ENCODE measurements at regions not wholly inside any gene's neighbourhood (a gene's known extent, or its start where the extent isn't known, plus 50 kb on each side); places are given as distances from the start of the nearest gene placed in this dataset.

DNA sequence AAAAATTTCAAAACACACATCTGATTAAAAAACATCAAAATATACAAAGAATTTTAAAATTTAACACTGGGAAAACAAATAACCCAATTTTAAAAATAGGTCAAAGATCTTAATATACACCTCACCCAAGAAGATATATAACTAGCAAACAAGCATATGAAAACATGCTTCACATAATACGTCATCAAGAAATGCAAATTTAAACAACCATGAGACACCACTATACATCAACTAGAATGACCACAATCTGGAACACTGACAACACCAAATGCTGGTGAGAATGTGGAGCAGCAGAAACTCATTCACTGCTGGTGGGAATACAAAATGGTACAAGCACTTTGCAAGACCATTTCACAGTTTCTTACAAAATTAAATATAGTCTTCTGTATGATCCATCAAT lies 498.4 kb downstream of the IPMK start:
- Histone ChIP-seq H3K27me3 (ENCODE audit: control insufficient read depth, extremely low read depth, insufficient read depth, low read length) (no peaks in the 10 kb centered on the region), H3K4me3 (ENCODE audit: control insufficient read depth in 2 of 3, extremely low read depth in 1 of 3, insufficient read depth in 2 of 3, low read depth in 1 of 3, low read length in 3 of 3) (no peak overlapping the region), H3K9me3 (ENCODE audit: control insufficient read depth, low read depth, low read length) (no peaks in the 10 kb centered on the region), H2AFZ (ENCODE audit: control insufficient read depth, low read length) (no peak overlapping the region), H3K4me2 (ENCODE audit: control insufficient read depth, extremely low read depth, insufficient read depth, low read depth, low read length) (no peak overlapping the region), H3K27ac (ENCODE audit: control insufficient read depth, insufficient read depth, low read length) (no peak overlapping the region), H4K20me1 (ENCODE audit: control insufficient read depth, extremely low read depth, insufficient read depth, low read length) (no peaks in the 10 kb centered on the region), H3K9ac (ENCODE audit: control insufficient read depth, extremely low read depth, insufficient read depth, low read length) (no peak overlapping the region), H3K36me3 (ENCODE audit: control insufficient read depth in 2 of 2, extremely low read depth in 1 of 2, insufficient read depth in 2 of 2, low read length in 2 of 2) (no peaks in the 10 kb centered on the region), H3K79me2 (ENCODE audit: control insufficient read depth, insufficient read depth, low read length) (no peaks in the 10 kb centered on the region), H3K9me1 (ENCODE audit: control insufficient read depth, extremely low read depth, insufficient read depth, low read length) (no peaks in the 10 kb centered on the region), H3K4me1 (ENCODE audit: control insufficient read depth, extremely low read depth, insufficient read depth, low read length) (no peaks in the 10 kb centered on the region)
- TF ChIP-seq CTCF (optimal IDR thresholded peaks at IDR 0.05 in 1 of 3, IDR thresholded peaks at IDR 0.05 in 1 of 3, conservative IDR thresholded peaks at IDR 0.05 in 1 of 3; ENCODE audit: extremely low read depth in 1 of 3, insufficient read depth in 2 of 3, low read length in 3 of 3), result no peak
- TF ChIP-seq EZH2 (IDR thresholded peaks at IDR 0.05; ENCODE audit: low read length), result no peak
- DNase-seq (ENCODE audit: low read depth, low spot score), result no peak
- dilution Hi-C loops (cut with MboI; ENCODE audit: extremely low pct_ligation_motif_present, low sequenced_read_pairs), result no loop called here
- no peak for FAIRE-seq

GRCh38 chr10:57759777-57760176 lies 507.9 kb downstream of the IPMK start:
- no peaks in the 10 kb centered on the region for H3K9me1 ChIP-seq (ENCODE audit: control insufficient read depth, extremely low read depth, insufficient read depth, low read length)
- no peaks in the 10 kb centered on the region for H4K20me1 ChIP-seq (ENCODE audit: control insufficient read depth, extremely low read depth, insufficient read depth, low read length)
- H3K9me3 ChIP-seq (ENCODE audit: control insufficient read depth, low read depth, low read length), result no peaks in the 10 kb centered on the region
- no peak overlapping the region for H3K9ac ChIP-seq (ENCODE audit: control insufficient read depth, extremely low read depth, insufficient read depth, low read length)
- H2AFZ ChIP-seq (ENCODE audit: control insufficient read depth, low read length), result no peak overlapping the region
- FAIRE-seq, result no peak
- H3K36me3 ChIP-seq (ENCODE audit: control insufficient read depth in 2 of 2, extremely low read depth in 1 of 2, insufficient read depth in 2 of 2, low read length in 2 of 2), result no peaks in the 10 kb centered on the region
- H3K27me3 ChIP-seq (ENCODE audit: control insufficient read depth, extremely low read depth, insufficient read depth, low read length), result no peaks in the 10 kb centered on the region
- no peak for TF ChIP-seq CTCF (optimal IDR thresholded peaks at IDR 0.05 in 1 of 3, IDR thresholded peaks at IDR 0.05 in 1 of 3, conservative IDR thresholded peaks at IDR 0.05 in 1 of 3; ENCODE audit: extremely low read depth in 1 of 3, insufficient read depth in 2 of 3, low read length in 3 of 3)
- no peak for TF ChIP-seq EZH2 (IDR thresholded peaks at IDR 0.05; ENCODE audit: low read length)
- H3K27ac ChIP-seq (ENCODE audit: control insufficient read depth, insufficient read depth, low read length), result no peak overlapping the region
- H3K4me1 ChIP-seq (ENCODE audit: control insufficient read depth, extremely low read depth, insufficient read depth, low read length), result no peaks in the 10 kb centered on the region
- dilution Hi-C loops (cut with MboI; ENCODE audit: extremely low pct_ligation_motif_present, low sequenced_read_pairs), result no loop called here
- no peak for DNase-seq (ENCODE audit: low read depth, low spot score)
- H3K4me3 ChIP-seq (ENCODE audit: control insufficient read depth in 2 of 3, extremely low read depth in 1 of 3, insufficient read depth in 2 of 3, low read depth in 1 of 3, low read length in 3 of 3), result no peak overlapping the region
- H3K4me2 ChIP-seq (ENCODE audit: control insufficient read depth, extremely low read depth, insufficient read depth, low read depth, low read length), result no peak overlapping the region
- H3K79me2 ChIP-seq (ENCODE audit: control insufficient read depth, insufficient read depth, low read length), result no peaks in the 10 kb centered on the region

Measured in keratinocyte (primary cell).